ENCODE measurements at regions not wholly inside any gene's neighbourhood (a gene's known extent, or its start where the extent isn't known, plus 50 kb on each side); places are given as distances from the start of the nearest gene placed in this dataset.

DNA sequence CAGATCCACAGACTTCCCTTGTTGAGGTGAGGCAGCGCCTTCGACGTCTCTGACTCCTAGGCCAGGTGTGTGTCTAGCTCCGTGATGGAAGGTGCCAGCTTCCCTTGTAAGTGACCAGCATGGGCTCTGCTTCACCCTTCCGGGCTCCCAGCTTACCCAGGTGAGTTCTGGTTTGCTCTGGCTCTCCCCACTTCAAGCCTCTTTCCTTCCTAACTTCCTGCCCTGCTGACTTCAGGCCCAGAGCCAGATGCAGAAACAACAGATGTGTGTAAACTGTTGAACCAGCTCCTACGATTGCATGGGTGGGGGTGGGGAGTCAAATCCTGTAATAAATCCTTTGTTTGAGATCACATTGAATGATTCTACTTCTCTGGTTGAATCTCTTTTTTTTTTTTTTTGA, 51.6 kb upstream of the BMP6 start:
- ATAC-seq (ENCODE audit: low FRiP score) (no peak), DNase-seq (ENCODE audit: low spot score) (no peak)
- TF ChIP-seq, protein P1, sequence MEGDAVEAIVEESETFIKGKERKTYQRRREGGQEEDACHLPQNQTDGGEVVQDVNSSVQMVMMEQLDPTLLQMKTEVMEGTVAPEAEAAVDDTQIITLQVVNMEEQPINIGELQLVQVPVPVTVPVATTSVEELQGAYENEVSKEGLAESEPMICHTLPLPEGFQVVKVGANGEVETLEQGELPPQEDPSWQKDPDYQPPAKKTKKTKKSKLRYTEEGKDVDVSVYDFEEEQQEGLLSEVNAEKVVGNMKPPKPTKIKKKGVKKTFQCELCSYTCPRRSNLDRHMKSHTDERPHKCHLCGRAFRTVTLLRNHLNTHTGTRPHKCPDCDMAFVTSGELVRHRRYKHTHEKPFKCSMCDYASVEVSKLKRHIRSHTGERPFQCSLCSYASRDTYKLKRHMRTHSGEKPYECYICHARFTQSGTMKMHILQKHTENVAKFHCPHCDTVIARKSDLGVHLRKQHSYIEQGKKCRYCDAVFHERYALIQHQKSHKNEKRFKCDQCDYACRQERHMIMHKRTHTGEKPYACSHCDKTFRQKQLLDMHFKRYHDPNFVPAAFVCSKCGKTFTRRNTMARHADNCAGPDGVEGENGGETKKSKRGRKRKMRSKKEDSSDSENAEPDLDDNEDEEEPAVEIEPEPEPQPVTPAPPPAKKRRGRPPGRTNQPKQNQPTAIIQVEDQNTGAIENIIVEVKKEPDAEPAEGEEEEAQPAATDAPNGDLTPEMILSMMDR (IDR thresholded peaks at IDR 0.05), result no peak

DNA sequence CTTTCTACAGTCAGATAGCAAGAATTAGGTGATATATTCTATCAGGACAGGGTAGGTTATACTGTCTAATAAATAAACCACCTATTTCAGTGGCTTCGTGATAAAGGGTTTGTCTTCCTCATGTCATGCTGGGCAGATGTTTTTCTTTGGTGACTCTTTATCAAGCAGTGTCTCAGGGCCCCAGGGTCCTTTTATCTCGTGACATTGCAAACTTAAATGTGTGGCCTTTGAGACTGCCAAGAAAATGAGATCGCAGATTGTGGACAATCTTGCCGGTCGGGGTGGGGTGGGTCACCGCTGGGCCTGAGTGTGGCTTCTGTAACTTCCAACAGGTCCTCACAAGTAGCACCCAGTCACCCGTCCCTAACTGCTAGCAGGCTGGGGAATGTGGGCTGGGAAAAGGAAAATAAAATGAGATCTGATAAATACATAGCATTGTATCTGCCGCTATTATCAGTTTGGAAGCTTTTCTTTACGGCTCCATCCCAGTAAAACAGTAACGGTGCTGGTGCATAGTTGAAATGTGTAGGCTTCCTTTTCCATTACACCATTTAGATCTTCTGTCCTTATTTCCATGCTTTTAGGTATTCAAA, 50.5 kb upstream of the BMP6 start:
- TF ChIP-seq, protein P1 (IDR thresholded peaks at IDR 0.05), result no peak
- no peak for ATAC-seq (ENCODE audit: low FRiP score)
- no peak for DNase-seq (ENCODE audit: low spot score)

Measured in omental fat pad (tissue), 3 donors.